Psoas muscle (tissue), 7 donors: ENCODE measurements at regions not wholly inside any gene's neighbourhood (a gene's known extent, or its start where the extent isn't known, plus 50 kb on each side); places are given as distances from the start of the nearest gene placed in this dataset.

Experiments used
- ATAC-seq, 4 donors: fragments of 200-7000 bp; cut with Tn5 transposase; one replicate each; pipeline ENCODE4 v1.9.1; 2020; ENCODE audit warnings: moderate library complexity in 3 of 4, mild to moderate bottlenecking in 2 of 4
- DNase-seq, 2 donors: peaks; one replicate each; pipeline ENCODE4 v3.0.0-alpha.2; 2020
- H3K27ac ChIP-seq: fragments of 200-600 bp; one replicate; pipeline ENCODE4 v1.8.0; 2022
- H3K27me3 ChIP-seq, 3 donors: fragments of 200-600 bp in 1 of 3; one replicate each; pipeline versions ENCODE4 v1.6.1 to v1.8.0; 2013 to 2022; ENCODE audit warnings: low read length in 2 of 3, mild to moderate bottlenecking in 2 of 3, moderate library complexity in 1 of 3; ENCODE audit not compliant: insufficient read depth in 3 of 3
- H3K36me3 ChIP-seq, 2 donors: fragments of 200-600 bp in 1 of 2; one replicate each; pipeline versions ENCODE4 v1.6.1 to v1.8.0; 2013 to 2022; ENCODE audit warnings: low read depth in 1 of 2, mild to moderate bottlenecking in 1 of 2, moderate library complexity in 1 of 2; ENCODE audit not compliant: insufficient read depth in 1 of 2
- H3K4me1 ChIP-seq: fragments of 200-600 bp; one replicate; pipeline ENCODE4 v1.8.0; 2022
- H3K4me3 ChIP-seq: fragments of 200-600 bp; one replicate; pipeline ENCODE4 v1.8.0; 2022; ENCODE audit warnings: mild to moderate bottlenecking
- H3K9me3 ChIP-seq: fragments of 200-600 bp; one replicate; pipeline ENCODE4 v1.8.0; 2022
- CTCF ChIP-seq: fragments of 200-600 bp; IDR thresholded peaks from one replicate; pipeline ENCODE4 v1.8.0; 2022; ENCODE audit warnings: antibody characterized with exemption
- WGBS, 3 donors: extraction: QIAGEN DNeasy Blood & Tissue Kit; methylation state at CpG; one replicate each; pipeline versions ENCODE4 v1.1.6 to v1.1.7; 2013; 5-methylcytosine and 5-hydroxymethylcytosine counted together
- intact Hi-C, 2 donors: fragments of 100-400 bp; cut with DNase I; formaldehyde crosslinking; loops; one replicate each; pipeline versions ENCODE4 v1.11.0 to v1.14.2; 2022
- donor health status: healthy with polysubstance abuse.
- donor health status: DM: no; HTN: no; CAD: no; lungs with moderate emphysema.
- donor health status: Bipolar disorder and iron deficiency.
- donor health status: healthy.
- donor health status: DM: yes; HTN: yes; CAD: no.
- donor health status: DM: no; HTN: no; CAD: no.
- donor health status: DM: yes; HTN: yes; CAD: no.

GRCh38 chr1:104387716-104388508, 638.2 kb downstream of the AMY1C start:
- 76 to 80% (median 77%) methylated on average over 5 of the region's 5 CpGs for WGBS, 3 donors
- Histone ChIP-seq H3K4me3 (no peak overlapping the region), H3K36me3 (no peaks in the 10 kb centered on the region), H3K9me3 (peaks cover 5% of the 10 kb centered on the region), H3K4me1 (no peaks in the 10 kb centered on the region), H3K27ac (no peak overlapping the region), H3K27me3 (no peaks in the 10 kb centered on the region)
- TF ChIP-seq CTCF: no peak
- no peak for DNase-seq
- ATAC-seq: no peak
- intact Hi-C loops: no loop called here

- WGBS, 3 donors: 60 to 76% (median 71%) methylated on average over 1 of the region's 1 CpG
- Histone ChIP-seq H3K27me3 (no peaks in the 10 kb centered on the region), H3K4me1 (no peaks in the 10 kb centered on the region), H3K4me3 (no peak overlapping the region), H3K9me3 (peaks cover 5% of the 10 kb centered on the region), H3K36me3 (no peaks in the 10 kb centered on the region), H3K27ac (no peak overlapping the region)
- no peak for DNase-seq
- ATAC-seq: no peak
- intact Hi-C loops: no loop called here
- TF ChIP-seq CTCF: no peak
Observed at GRCh38 chr1:104392552-104392951, 642.9 kb downstream of the AMY1C start.

GRCh38 chr1:104402178-104402577, 652.5 kb downstream of the AMY1C start:
- WGBS, 3 donors: 23 to 29% (median 26%) methylated on average over 2 of the region's 2 CpGs
- no peak for DNase-seq
- ATAC-seq: no peak
- TF ChIP-seq CTCF: no peak
- Histone ChIP-seq H3K27ac (no peak overlapping the region), H3K36me3 (no peaks in the 10 kb centered on the region), H3K4me1 (no peaks in the 10 kb centered on the region), H3K9me3 (peaks cover 4% of the 10 kb centered on the region), H3K4me3 (no peak overlapping the region), H3K27me3 (no peaks in the 10 kb centered on the region)
- intact Hi-C loops: no loop called here

GRCh38 chr1:104403883-104404282, 654.2 kb downstream of the AMY1C start:
- 76 to 87% (median 77%) methylated on average over 1 of the region's 1 CpG for WGBS, 3 donors
- Histone ChIP-seq H3K9me3 (no peaks in the 10 kb centered on the region), H3K27ac (no peak overlapping the region), H3K4me1 (no peaks in the 10 kb centered on the region), H3K4me3 (no peak overlapping the region), H3K27me3 (no peaks in the 10 kb centered on the region), H3K36me3 (no peaks in the 10 kb centered on the region)
- TF ChIP-seq CTCF: no peak
- DNase-seq (no peak), ATAC-seq (no peak)
- intact Hi-C loops: no loop called here

- WGBS, 3 donors: 47 to 53% (median 50%) methylated on average over 2 of the region's 2 CpGs
- no peaks in the 10 kb centered on the region for H3K36me3 ChIP-seq
- no peak overlapping the region for H3K27ac ChIP-seq
- no peaks in the 10 kb centered on the region for H3K27me3 ChIP-seq
- H3K4me3 ChIP-seq: no peak overlapping the region
- ATAC-seq (no peak), DNase-seq (no peak)
- no peaks in the 10 kb centered on the region for H3K9me3 ChIP-seq
- intact Hi-C loops: no loop called here
- H3K4me1 ChIP-seq: no peaks in the 10 kb centered on the region
- TF ChIP-seq CTCF: no peak
Observed at GRCh38 chr1:104406728-104407127, 657.0 kb downstream of the AMY1C start.
